ENCODE measurements at regions not wholly inside any gene's neighbourhood (a gene's known extent, or its start where the extent isn't known, plus 50 kb on each side); places are given as distances from the start of the nearest gene placed in this dataset.

GRCh38 chr2:182477774-182478173, 50.9 kb upstream of the PDE1A start:
- Histone ChIP-seq H3K4me1 (no peaks in the 10 kb centered on the region), H3K36me3 (no peaks in the 10 kb centered on the region), H3K27me3 (no peaks in the 10 kb centered on the region), H3K27ac (no peak overlapping the region), H3K4me3 (no peak overlapping the region), H3K9me3 (no peaks in the 10 kb centered on the region)
- TF ChIP-seq CTCF (IDR thresholded peaks at IDR 0.05): no peak
- no peak for TF ChIP-seq EP300 (IDR thresholded peaks at IDR 0.05)
- TF ChIP-seq POLR2A (IDR thresholded peaks at IDR 0.05): no peak
- TF ChIP-seq POLR2AphosphoS5 (IDR thresholded peaks at IDR 0.05): no peak
- ATAC-seq: no peak
- WGBS, 2 donors (ENCODE audit: low coverage in 1 of 2): 56 to 80% methylated on average over 4 to 6 of the region's 6 CpGs

GRCh38 chr2:182481676-182482075, 54.8 kb upstream of the PDE1A start:
- no peak for ATAC-seq
- Histone ChIP-seq H3K27me3 (no peaks in the 10 kb centered on the region), H3K4me1 (no peaks in the 10 kb centered on the region), H3K27ac (no peak overlapping the region), H3K9me3 (no peaks in the 10 kb centered on the region), H3K36me3 (no peaks in the 10 kb centered on the region), H3K4me3 (no peak overlapping the region)
- WGBS, 2 donors (ENCODE audit: low coverage in 1 of 2): 96 to 100% methylated on average over 2 of the region's 2 CpGs
- TF ChIP-seq POLR2AphosphoS5 (IDR thresholded peaks at IDR 0.05) (no peak), POLR2A (IDR thresholded peaks at IDR 0.05) (no peak), EP300 (IDR thresholded peaks at IDR 0.05) (no peak), CTCF (IDR thresholded peaks at IDR 0.05) (no peak)

- Histone ChIP-seq H3K36me3 (no peaks in the 10 kb centered on the region), H3K9me3 (no peaks in the 10 kb centered on the region), H3K27me3 (no peaks in the 10 kb centered on the region), H3K27ac (no peak overlapping the region), H3K4me1 (no peaks in the 10 kb centered on the region), H3K4me3 (no peak overlapping the region)
- ATAC-seq: no peak
- 75 to 96% methylated on average over 2 of the region's 2 CpGs for WGBS, 2 donors (ENCODE audit: low coverage in 1 of 2)
- no peak for TF ChIP-seq EP300 (IDR thresholded peaks at IDR 0.05)
- no peak for TF ChIP-seq POLR2AphosphoS5 (IDR thresholded peaks at IDR 0.05)
- no peak for TF ChIP-seq POLR2A (IDR thresholded peaks at IDR 0.05)
- no peak for TF ChIP-seq CTCF (IDR thresholded peaks at IDR 0.05)
Measured at GRCh38 chr2:182482511-182482910, 55.7 kb upstream of the PDE1A start.

- Histone ChIP-seq H3K9me3 (no peaks in the 10 kb centered on the region), H3K4me1 (no peaks in the 10 kb centered on the region), H3K4me3 (no peak overlapping the region), H3K27me3 (no peaks in the 10 kb centered on the region), H3K36me3 (no peaks in the 10 kb centered on the region), H3K27ac (no peak overlapping the region)
- no peak for TF ChIP-seq POLR2AphosphoS5 (IDR thresholded peaks at IDR 0.05)
- TF ChIP-seq POLR2A (IDR thresholded peaks at IDR 0.05): no peak
- no peak for TF ChIP-seq EP300 (IDR thresholded peaks at IDR 0.05)
- TF ChIP-seq CTCF (IDR thresholded peaks at IDR 0.05): no peak
- no peak for ATAC-seq
- 90 to 100% methylated on average over 2 of the region's 2 CpGs for WGBS, 2 donors (ENCODE audit: low coverage in 1 of 2)
Measured at GRCh38 chr2:182496596-182496995, 69.8 kb upstream of the PDE1A start.

GRCh38 chr2:182499706-182500470, 73.1 kb upstream of the PDE1A start:
- WGBS, 2 donors (ENCODE audit: low coverage in 1 of 2): 65 to 80% methylated on average over 2 to 3 of the region's 3 CpGs
- no peaks in the 10 kb centered on the region for H3K27me3 ChIP-seq
- H3K4me3 ChIP-seq: no peak overlapping the region
- H3K9me3 ChIP-seq: no peaks in the 10 kb centered on the region
- no peaks in the 10 kb centered on the region for H3K36me3 ChIP-seq
- H3K4me1 ChIP-seq: no peaks in the 10 kb centered on the region
- no peak for TF ChIP-seq POLR2A (IDR thresholded peaks at IDR 0.05)
- no peak for TF ChIP-seq POLR2AphosphoS5 (IDR thresholded peaks at IDR 0.05)
- TF ChIP-seq CTCF (IDR thresholded peaks at IDR 0.05): no peak
- no peak for TF ChIP-seq EP300 (IDR thresholded peaks at IDR 0.05)
- ATAC-seq: no peak
- H3K27ac ChIP-seq: no peak overlapping the region

Measured in gastroesophageal sphincter (tissue), 4 donors.